C4-2B (cell line): ENCODE measurements at regions not wholly inside any gene's neighbourhood (a gene's known extent, or its start where the extent isn't known, plus 50 kb on each side); places are given as distances from the start of the nearest gene placed in this dataset.

Experiments
- ZFX ChIP-seq: fragments of 450-650 bp; IDR thresholded peaks from 2 replicates; pipeline ENCODE4 v1.6.1; 2017
- TF ChIP-seq, protein P1 (sequence below): fragments of 450-650 bp; conservative IDR thresholded peaks from 2 replicates; pipeline ENCODE4 v1.5.1; 2017; ENCODE audit warnings: mild to moderate bottlenecking

GRCh38 chr12:24574538-24574937 is 374.4 kb downstream of the BCAT1 start:
- TF ChIP-seq, protein P1, sequence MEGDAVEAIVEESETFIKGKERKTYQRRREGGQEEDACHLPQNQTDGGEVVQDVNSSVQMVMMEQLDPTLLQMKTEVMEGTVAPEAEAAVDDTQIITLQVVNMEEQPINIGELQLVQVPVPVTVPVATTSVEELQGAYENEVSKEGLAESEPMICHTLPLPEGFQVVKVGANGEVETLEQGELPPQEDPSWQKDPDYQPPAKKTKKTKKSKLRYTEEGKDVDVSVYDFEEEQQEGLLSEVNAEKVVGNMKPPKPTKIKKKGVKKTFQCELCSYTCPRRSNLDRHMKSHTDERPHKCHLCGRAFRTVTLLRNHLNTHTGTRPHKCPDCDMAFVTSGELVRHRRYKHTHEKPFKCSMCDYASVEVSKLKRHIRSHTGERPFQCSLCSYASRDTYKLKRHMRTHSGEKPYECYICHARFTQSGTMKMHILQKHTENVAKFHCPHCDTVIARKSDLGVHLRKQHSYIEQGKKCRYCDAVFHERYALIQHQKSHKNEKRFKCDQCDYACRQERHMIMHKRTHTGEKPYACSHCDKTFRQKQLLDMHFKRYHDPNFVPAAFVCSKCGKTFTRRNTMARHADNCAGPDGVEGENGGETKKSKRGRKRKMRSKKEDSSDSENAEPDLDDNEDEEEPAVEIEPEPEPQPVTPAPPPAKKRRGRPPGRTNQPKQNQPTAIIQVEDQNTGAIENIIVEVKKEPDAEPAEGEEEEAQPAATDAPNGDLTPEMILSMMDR: no peak
- no peak for TF ChIP-seq ZFX
